ENCODE measurements at regions not wholly inside any gene's neighbourhood (a gene's known extent, or its start where the extent isn't known, plus 50 kb on each side); places are given as distances from the start of the nearest gene placed in this dataset.

DNA sequence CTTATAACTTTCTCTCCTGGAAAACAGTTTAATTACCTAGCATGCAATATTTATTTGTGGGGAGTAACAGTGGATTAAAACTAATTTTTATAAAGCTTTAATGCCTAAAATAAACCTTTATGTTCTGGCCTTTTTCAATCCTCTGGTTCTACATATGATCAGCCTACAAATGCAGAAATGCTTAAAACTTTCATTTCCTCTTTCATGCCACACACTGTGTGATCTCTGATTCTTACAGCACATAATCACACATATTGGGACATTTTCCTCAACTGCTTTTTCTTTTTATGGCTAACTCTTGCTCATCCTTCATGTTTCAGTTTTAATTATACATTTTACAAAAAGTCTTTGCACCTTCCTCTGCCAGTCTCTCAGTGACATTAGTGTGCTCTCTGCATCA is 910.8 kb upstream of the SLITRK6 start:
- TF ChIP-seq POLR2AphosphoS5 (IDR thresholded peaks at IDR 0.05; ENCODE audit: borderline replicate concordance, low read depth, low read length): no peak
- TF ChIP-seq EZH2 (IDR thresholded peaks at IDR 0.05): no peak
- TF ChIP-seq FOXP2 (optimal IDR thresholded peaks at IDR 0.05; ENCODE audit: control extremely low read depth, extremely low read length, insufficient read depth): no peak

All from SK-N-MC (cell line).